ENCODE measurements at regions not wholly inside any gene's neighbourhood (a gene's known extent, or its start where the extent isn't known, plus 50 kb on each side); places are given as distances from the start of the nearest gene placed in this dataset.

GRCh38 chrX:124506066-124506465 lies 159.7 kb downstream of the SH2D1A start:
- intact Hi-C loops (cut with DNase I, micrococcal nuclease), result no loop called here
- DNase-seq (no peak), ATAC-seq (no peak)

GRCh38 chrX:124507246-124507645 lies 160.9 kb downstream of the SH2D1A start:
- intact Hi-C loops (cut with DNase I, micrococcal nuclease), result no loop called here

GRCh38 chrX:124518885-124519284 lies 172.5 kb downstream of the SH2D1A start:
- DNase-seq (no peak), ATAC-seq (no peak)
- intact Hi-C loops (cut with DNase I, micrococcal nuclease), result no loop called here

More at GRCh38 chrX:124507246-124507645, 160.9 kb downstream of the SH2D1A start:
- no peak for ATAC-seq
- no peak for DNase-seq

GRCh38 chrX:124524852-124525251 lies 178.5 kb downstream of the SH2D1A start:
- intact Hi-C loops (cut with DNase I, micrococcal nuclease), result no loop called here
- DNase-seq, result no peak
- no peak for ATAC-seq

GRCh38 chrX:124529786-124530185 lies 183.4 kb downstream of the SH2D1A start:
- intact Hi-C loops (cut with DNase I, micrococcal nuclease), result no loop called here
- no peak for ATAC-seq
- DNase-seq, result no peak

- intact Hi-C loops (cut with DNase I, micrococcal nuclease), result no loop called here
- no peak for ATAC-seq
- no peak for DNase-seq
These were observed 184.4 kb downstream of the SH2D1A start for GRCh38 chrX:124530803-124531202.

- DNase-seq, result no peak
- no peak for ATAC-seq
- intact Hi-C loops (cut with DNase I, micrococcal nuclease), result no loop called here
These were observed 188.2 kb downstream of the SH2D1A start for GRCh38 chrX:124534536-124534935.

GRCh38 chrX:124540474-124540873 lies 194.1 kb downstream of the SH2D1A start:
- no peak for DNase-seq
- ATAC-seq, result no peak
- intact Hi-C loops (cut with DNase I, micrococcal nuclease), result no loop called here

GRCh38 chrX:124548571-124548970 lies 202.2 kb downstream of the SH2D1A start:
- ATAC-seq (no peak), DNase-seq (no peak)
- intact Hi-C loops (cut with DNase I, micrococcal nuclease), result no loop called here

- intact Hi-C loops (cut with DNase I, micrococcal nuclease), result no loop called here
- DNase-seq (no peak), ATAC-seq (no peak)
These were observed 208.8 kb downstream of the SH2D1A start for GRCh38 chrX:124555036-124555595.

GRCh38 chrX:124557976-124558375 lies 211.6 kb downstream of the SH2D1A start:
- no peak for ATAC-seq
- intact Hi-C loops (cut with DNase I, micrococcal nuclease), result no loop called here
- DNase-seq, result no peak

- ATAC-seq (no peak), DNase-seq (no peak)
- intact Hi-C loops (cut with DNase I, micrococcal nuclease), result no loop called here
These were observed 227.1 kb downstream of the SH2D1A start for GRCh38 chrX:124573468-124573867.

GRCh38 chrX:124592744-124593143 lies 246.4 kb downstream of the SH2D1A start:
- intact Hi-C loops (cut with DNase I, micrococcal nuclease), result no loop called here
- no peak for ATAC-seq
- no peak for DNase-seq

- intact Hi-C loops (cut with DNase I, micrococcal nuclease), result no loop called here
- no peak for ATAC-seq
- DNase-seq, result no peak
These were observed 247.8 kb downstream of the SH2D1A start for GRCh38 chrX:124594017-124594651.

GRCh38 chrX:124605511-124605910 lies 259.1 kb downstream of the SH2D1A start:
- intact Hi-C loops (cut with DNase I, micrococcal nuclease), result no loop called here
- ATAC-seq, result no peak
- no peak for DNase-seq

- intact Hi-C loops (cut with DNase I, micrococcal nuclease), result no loop called here
- no peak for DNase-seq
- ATAC-seq, result no peak
These were observed 260.4 kb downstream of the SH2D1A start for GRCh38 chrX:124606724-124607123.

- intact Hi-C loops (cut with DNase I, micrococcal nuclease), result no loop called here
- ATAC-seq (no peak), DNase-seq (no peak)
These were observed 273.3 kb downstream of the SH2D1A start for GRCh38 chrX:124619710-124620109.

GRCh38 chrX:124634363-124634762 lies 288.0 kb downstream of the SH2D1A start:
- DNase-seq (no peak), ATAC-seq (no peak)
- intact Hi-C loops (cut with DNase I, micrococcal nuclease), result no loop called here

GRCh38 chrX:124641737-124642491 lies 295.6 kb downstream of the SH2D1A start:
- ATAC-seq (no peak), DNase-seq (no peak)
- intact Hi-C loops (cut with DNase I, micrococcal nuclease), result no loop called here

GRCh38 chrX:124646403-124646802 lies 300.0 kb downstream of the SH2D1A start:
- no peak for DNase-seq
- ATAC-seq, result no peak
- intact Hi-C loops (cut with DNase I, micrococcal nuclease), result no loop called here
